Liver (tissue), 8 donors: ENCODE measurements at regions not wholly inside any gene's neighbourhood (a gene's known extent, or its start where the extent isn't known, plus 50 kb on each side); places are given as distances from the start of the nearest gene placed in this dataset.
A peak's percentile ranks its signal among the peaks of the same experiment; 100 is the strongest.

Source experiments
- DNase-seq: peaks from one replicate; pipeline ENCODE4 v3.0.0-alpha.2; 2017; ENCODE audit warnings: low spot score
- H3K27ac ChIP-seq, 2 donors: one replicate each; pipeline ENCODE4 v1.7.0; 2013; ENCODE audit warnings: inconsistent platforms in 2 of 2, low read length in 2 of 2, control low read depth in 1 of 2, low read depth in 1 of 2, mild to moderate bottlenecking in 1 of 2
- H3K27me3 ChIP-seq, 4 donors: one replicate each; pipeline versions ENCODE4 v1.6.1 to v1.7.0; 2013; ENCODE audit warnings: low read length in 3 of 4, inconsistent platforms in 1 of 4, mild to moderate bottlenecking in 1 of 4, moderate library complexity in 1 of 4; ENCODE audit not compliant: control insufficient read depth in 4 of 4, insufficient read depth in 4 of 4
- H3K36me3 ChIP-seq, 4 donors: one replicate each; pipeline versions ENCODE4 v1.6.1 to v1.7.0; 2013; ENCODE audit warnings: low read length in 3 of 4, mild to moderate bottlenecking in 3 of 4, low read depth in 1 of 4, moderate library complexity in 1 of 4; ENCODE audit not compliant: control insufficient read depth in 4 of 4, insufficient read depth in 3 of 4
- H3K4me1 ChIP-seq, 4 donors: one replicate each; pipeline versions ENCODE4 v1.6.1 to v1.7.0; 2013; ENCODE audit warnings: low read length in 3 of 4, mild to moderate bottlenecking in 3 of 4, moderate library complexity in 1 of 4; ENCODE audit not compliant: control insufficient read depth in 4 of 4, insufficient read depth in 4 of 4
- H3K4me3 ChIP-seq, 3 donors: one replicate each; pipeline versions ENCODE4 v1.6.1 to v1.7.0; 2013; ENCODE audit warnings: low read length in 3 of 3, control low read depth in 1 of 3, low read depth in 1 of 3, mild to moderate bottlenecking in 1 of 3
- H3K9ac ChIP-seq, 2 donors: one replicate each; pipeline ENCODE4 v1.7.0; 2013; ENCODE audit warnings: low read length in 2 of 2, mild to moderate bottlenecking in 2 of 2, moderate library complexity in 2 of 2, control low read depth in 1 of 2, low read depth in 1 of 2
- H3K9me3 ChIP-seq, 4 donors: one replicate each; pipeline versions ENCODE4 v1.6.1 to v1.7.0; 2013; ENCODE audit warnings: low read length in 3 of 4; ENCODE audit not compliant: control insufficient read depth in 4 of 4
- ATF3 ChIP-seq: IDR thresholded peaks from 2 replicates; pipeline ENCODE4 v1.6.1; 2016; ENCODE audit warnings: antibody characterized with exemption
- CTCF ChIP-seq: fragments of 150-350 bp; IDR thresholded peaks from 2 replicates; pipeline ENCODE4 v1.5.1; 2017; ENCODE audit warnings: improper control_type of control experiment, low read depth, low read length; ENCODE audit not compliant: missing input control
- EGR1 ChIP-seq, 2 donors: IDR thresholded peaks; 2 replicates each; pipeline ENCODE4 v1.6.1; 2016 to 2018; ENCODE audit warnings: antibody characterized with exemption in 2 of 2, low read depth in 2 of 2
- FOXA1 ChIP-seq: IDR thresholded peaks from 2 replicates; pipeline ENCODE4 v1.6.1; 2016; ENCODE audit warnings: antibody characterized with exemption
- FOXA2 ChIP-seq: IDR thresholded peaks from 2 replicates; pipeline ENCODE4 v1.6.1; 2016; ENCODE audit warnings: antibody characterized with exemption
- GABPA ChIP-seq, 2 donors: IDR thresholded peaks in 1 of 2; conservative IDR thresholded peaks in 1 of 2; 2 replicates each; pipeline ENCODE4 v1.6.1; 2016; ENCODE audit warnings: antibody characterized with exemption in 2 of 2, mild to moderate bottlenecking in 1 of 2, moderate library complexity in 1 of 2
- HNF4A ChIP-seq, 2 donors: conservative IDR thresholded peaks; 2 replicates each; pipeline ENCODE4 v1.6.1; 2016; ENCODE audit warnings: antibody characterized with exemption in 2 of 2, mild to moderate bottlenecking in 2 of 2
- JUND ChIP-seq, 2 donors: IDR thresholded peaks; 2 replicates each; pipeline ENCODE4 v1.6.1; 2016; ENCODE audit warnings: antibody characterized with exemption in 2 of 2
- MAX ChIP-seq: IDR thresholded peaks from 2 replicates; pipeline ENCODE4 v1.6.1; 2016; ENCODE audit warnings: antibody characterized with exemption
- NR2F2 ChIP-seq: IDR thresholded peaks from 2 replicates; pipeline ENCODE4 v1.6.1; 2016; ENCODE audit warnings: antibody characterized with exemption
- RAD21 ChIP-seq, 2 donors: IDR thresholded peaks; 2 replicates each; pipeline ENCODE4 v1.6.1; 2016; ENCODE audit warnings: antibody characterized with exemption in 2 of 2, mild to moderate bottlenecking in 2 of 2
- REST ChIP-seq: IDR thresholded peaks from 2 replicates; pipeline ENCODE4 v1.6.1; 2016; ENCODE audit warnings: antibody characterized with exemption, mild to moderate bottlenecking
- RXRA ChIP-seq, 2 donors: IDR thresholded peaks; 2 replicates each; pipeline ENCODE4 v1.6.1; 2017 to 2018; ENCODE audit warnings: antibody characterized with exemption in 2 of 2, mild to moderate bottlenecking in 1 of 2
- SP1 ChIP-seq: IDR thresholded peaks from 2 replicates; pipeline ENCODE4 v1.6.1; 2018; ENCODE audit warnings: antibody characterized with exemption, mild to moderate bottlenecking
- TAF1 ChIP-seq: conservative IDR thresholded peaks from 2 replicates; pipeline ENCODE4 v1.6.1; 2016; ENCODE audit warnings: antibody characterized with exemption, mild to moderate bottlenecking
- YY1 ChIP-seq: IDR thresholded peaks from 2 replicates; pipeline ENCODE4 v1.6.1; 2016; ENCODE audit warnings: antibody characterized with exemption, mild to moderate bottlenecking
- ZBTB33 ChIP-seq: IDR thresholded peaks from 2 replicates; pipeline ENCODE4 v1.6.1; 2016; ENCODE audit warnings: antibody characterized with exemption
- WGBS: extraction: QIAGEN DNeasy Blood & Tissue Kit; methylation state at CpG from one replicate; pipeline ENCODE4 v1.1.7; 2013; 5-methylcytosine and 5-hydroxymethylcytosine counted together
- donor health status: healthy.
- donor health status: healthy.
- donor health status: healthy.
- donor health status: healthy.
- donor health status: healthy.

GRCh38 chr21:15283138-15283537 is 218.3 kb upstream of the NRIP1 start:
- no peaks in the 10 kb centered on the region for H3K36me3 ChIP-seq
- peaks cover 0 to 2% (median under 1%) of the 10 kb centered on the region in 4 donors for H3K9me3 ChIP-seq
- peaks cover 0 to 4% (median 0%) of the 10 kb centered on the region in 4 donors for H3K4me1 ChIP-seq
- TF ChIP-seq HNF4A (conservative IDR thresholded peaks at IDR 0.05) (peak; percentile 16 to 39), JUND (IDR thresholded peaks at IDR 0.05) (no peak), CTCF (no peak), FOXA2 (no peak), RAD21 (IDR thresholded peaks at IDR 0.05) (no peak), YY1 (no peak), ZBTB33 (no peak), REST (no peak), RXRA (IDR thresholded peaks at IDR 0.05) (no peak)
- DNase-seq = no peak
- H3K9ac ChIP-seq = no peak overlapping the region
- H3K27ac ChIP-seq = no peak overlapping the region
- no peaks in the 10 kb centered on the region for H3K27me3 ChIP-seq
- H3K4me3 ChIP-seq = no peak overlapping the region

GRCh38 chr21:15283789-15284188 is 219.0 kb upstream of the NRIP1 start:
- Histone ChIP-seq H3K27me3 (no peaks in the 10 kb centered on the region), H3K9me3 (peaks cover 0 to 2% (median under 1%) of the 10 kb centered on the region in 4 donors), H3K27ac (no peak overlapping the region), H3K4me1 (peaks cover 0 to 4% (median 0%) of the 10 kb centered on the region in 4 donors), H3K36me3 (no peaks in the 10 kb centered on the region), H3K4me3 (no peak overlapping the region), H3K9ac (no peak overlapping the region)
- TF ChIP-seq MAX (no peak), RAD21 (IDR thresholded peaks at IDR 0.05) (no peak), FOXA1 (no peak), NR2F2 (no peak), REST (no peak), HNF4A (conservative IDR thresholded peaks at IDR 0.05) (no peak), EGR1 (IDR thresholded peaks at IDR 0.05; ENCODE audit: low read depth in 2 of 2) (no peak), ATF3 (no peak), FOXA2 (no peak), RXRA (IDR thresholded peaks at IDR 0.05) (no peak), JUND (IDR thresholded peaks at IDR 0.05) (no peak), ZBTB33 (no peak), GABPA (IDR thresholded peaks at IDR 0.05 in 1 of 2, conservative IDR thresholded peaks at IDR 0.05 in 1 of 2) (no peak), SP1 (no peak), YY1 (no peak), TAF1 (no peak)
- no peak for DNase-seq
- 74% methylated on average over 2 of the region's 2 CpGs for WGBS
